Stimulated activated CD8-positive, alpha-beta memory T cell treated with anti-CD3 and anti-CD28 coated beads, Interleukin-4, amount 100 ng/mL, for 24 hours (primary cell): ENCODE measurements at regions not wholly inside any gene's neighbourhood (a gene's known extent, or its start where the extent isn't known, plus 50 kb on each side); places are given as distances from the start of the nearest gene placed in this dataset.

ENCODE experiments used
- DNase-seq: peaks from one replicate; pipeline ENCODE4 v3.0.0-alpha.2; 2020; ENCODE audit warnings: low read depth

GRCh38 chr10:78395162-78395561 is 361.5 kb downstream of the RPS24 start:
- DNase-seq = no peak

- no peak for DNase-seq
These were observed 363.1 kb downstream of the RPS24 start for GRCh38 chr10:78396754-78397153.

DNA sequence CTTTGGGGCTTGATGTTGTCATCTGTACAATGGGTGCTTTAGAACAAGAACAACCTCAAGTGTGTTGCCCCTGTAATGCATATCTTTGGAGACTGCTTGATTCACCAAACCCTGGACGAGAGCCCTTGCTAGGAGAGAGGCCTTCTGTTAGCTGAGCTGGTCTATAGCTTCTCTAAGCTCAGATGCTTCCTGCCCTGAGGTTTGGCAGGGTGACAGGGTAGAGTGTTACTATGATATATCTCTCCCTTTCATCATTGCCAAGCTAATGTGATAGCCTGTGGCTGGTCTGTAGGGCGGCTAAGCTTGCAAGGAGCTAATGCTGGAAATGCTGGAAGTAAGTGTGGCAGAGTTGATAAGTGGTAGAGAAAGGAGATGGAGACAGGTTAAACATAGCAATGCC is 364.1 kb downstream of the RPS24 start:
- no peak for DNase-seq

DNA sequence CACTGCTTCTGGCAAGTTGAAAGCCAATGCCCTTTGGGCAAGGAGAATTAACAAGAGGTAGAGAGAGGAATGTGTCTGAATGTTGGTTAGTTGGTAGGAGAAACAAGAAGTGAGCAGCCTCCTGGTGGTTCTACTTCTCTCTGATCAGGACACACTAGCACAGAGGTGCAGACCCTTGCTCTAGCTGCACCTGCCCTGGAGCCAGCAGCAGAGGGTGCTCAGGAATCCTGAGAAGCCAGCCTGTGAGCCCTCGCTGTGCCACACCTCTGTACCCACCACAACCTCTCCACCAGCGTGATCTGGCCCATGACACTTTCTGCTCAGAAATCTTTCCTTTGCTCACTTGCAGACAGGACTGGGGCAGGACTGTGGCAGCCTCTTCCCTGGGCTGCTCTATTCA is 364.7 kb downstream of the RPS24 start:
- no peak for DNase-seq

- no peak for DNase-seq
These were observed 368.1 kb downstream of the RPS24 start for GRCh38 chr10:78401624-78402367.

DNA sequence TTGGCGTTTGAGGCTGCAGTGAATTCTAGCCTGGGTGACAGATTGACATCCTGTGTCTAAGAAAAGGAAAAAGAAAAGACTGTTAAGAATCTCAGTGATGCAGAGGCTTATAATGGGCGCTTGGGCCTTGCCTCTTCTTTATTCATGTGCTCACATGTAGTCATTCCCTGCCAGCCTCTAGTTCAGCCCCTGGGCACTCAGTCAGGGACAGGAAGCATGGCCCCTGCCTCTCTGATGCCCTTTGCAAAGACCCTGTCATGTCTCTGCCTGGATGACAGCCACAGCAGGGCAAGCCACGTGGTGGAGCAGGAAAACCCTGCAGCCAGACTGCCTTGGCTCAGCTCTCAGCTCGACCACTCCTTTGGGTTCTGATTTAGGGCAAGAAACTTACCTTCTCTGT is 368.9 kb downstream of the RPS24 start:
- DNase-seq = no peak

DNA sequence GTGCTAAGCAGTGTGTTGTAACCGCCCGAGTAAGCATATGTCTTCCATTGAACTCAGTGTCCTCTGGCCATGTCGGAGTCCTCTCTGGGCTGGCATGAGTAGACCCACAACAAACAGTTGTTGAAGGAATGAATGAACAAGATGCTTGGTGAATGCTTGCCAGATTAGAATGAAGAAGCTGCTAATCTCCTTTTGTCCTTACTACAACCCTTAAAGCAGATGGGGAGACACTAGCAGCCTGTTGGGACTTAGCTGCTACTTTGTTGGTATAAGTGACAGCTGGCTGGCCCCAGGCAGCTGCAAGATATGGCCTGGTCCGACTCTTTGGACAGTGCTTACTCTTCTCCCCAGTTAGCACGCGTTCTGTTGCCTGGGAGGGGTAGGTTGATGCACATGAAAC is 370.1 kb downstream of the RPS24 start:
- no peak for DNase-seq

DNA sequence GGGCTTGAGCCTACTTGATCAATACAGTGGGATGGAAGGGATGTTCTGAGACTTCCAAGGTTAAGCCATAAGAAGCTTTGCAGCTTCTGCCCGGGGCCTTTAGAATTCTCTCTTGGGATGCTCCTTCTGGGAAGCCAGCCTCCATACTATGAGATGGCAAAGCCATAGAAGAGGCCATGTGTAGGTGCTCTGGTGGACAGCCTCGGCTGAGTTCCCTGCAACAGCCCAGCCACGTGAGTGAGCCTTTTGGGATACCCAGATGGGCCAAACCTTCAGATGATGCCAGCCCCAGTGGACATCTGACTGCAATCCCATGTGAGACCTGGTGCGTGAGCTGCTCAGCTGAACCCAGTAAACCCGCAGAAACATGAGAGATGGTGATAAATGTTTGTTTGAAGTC is 370.6 kb downstream of the RPS24 start:
- DNase-seq = no peak

- DNase-seq = no peak
These were observed 371.6 kb downstream of the RPS24 start for GRCh38 chr10:78405231-78405630.

DNA sequence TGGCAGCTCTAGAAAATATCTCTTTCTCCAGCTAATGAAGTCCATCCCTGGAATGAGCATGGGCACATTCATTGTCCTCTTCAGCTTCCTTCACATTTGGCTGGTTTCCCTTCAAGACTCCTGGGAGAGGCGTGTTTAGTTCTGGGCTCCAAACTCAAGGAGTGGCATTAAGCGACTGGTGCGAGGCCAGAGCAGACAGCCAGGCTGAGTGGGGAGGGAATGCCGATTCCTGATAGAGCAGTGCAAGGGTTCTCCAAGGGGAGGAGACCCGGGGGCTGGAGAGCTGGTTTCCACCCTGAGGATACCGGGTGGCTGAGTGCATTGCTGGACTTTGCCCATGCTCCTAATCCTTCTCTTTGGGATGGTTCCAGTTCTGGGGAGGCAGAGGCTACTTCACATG is 372.1 kb downstream of the RPS24 start:
- DNase-seq = no peak

DNA sequence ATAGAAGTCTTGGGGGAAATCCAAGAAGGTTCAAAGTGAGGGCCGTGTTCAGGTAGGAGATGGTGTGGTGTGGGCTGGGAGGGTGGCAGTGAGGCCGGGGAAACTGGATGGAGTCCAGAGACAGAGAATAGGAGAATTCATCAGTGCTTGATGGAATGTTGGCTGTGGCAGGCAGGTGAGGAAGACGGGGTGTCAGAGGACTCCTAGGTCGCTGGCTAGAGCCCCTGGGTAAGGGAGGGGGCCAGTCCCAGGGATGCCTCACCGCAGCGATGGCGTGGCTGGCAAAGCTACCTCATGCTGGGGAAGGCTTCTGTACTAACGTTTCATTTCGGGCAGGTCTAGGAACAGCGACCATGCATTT is 373.0 kb downstream of the RPS24 start:
- no peak for DNase-seq

- DNase-seq = peak; percentile 49
These were observed 373.5 kb downstream of the RPS24 start for GRCh38 chr10:78407009-78407711.

DNA sequence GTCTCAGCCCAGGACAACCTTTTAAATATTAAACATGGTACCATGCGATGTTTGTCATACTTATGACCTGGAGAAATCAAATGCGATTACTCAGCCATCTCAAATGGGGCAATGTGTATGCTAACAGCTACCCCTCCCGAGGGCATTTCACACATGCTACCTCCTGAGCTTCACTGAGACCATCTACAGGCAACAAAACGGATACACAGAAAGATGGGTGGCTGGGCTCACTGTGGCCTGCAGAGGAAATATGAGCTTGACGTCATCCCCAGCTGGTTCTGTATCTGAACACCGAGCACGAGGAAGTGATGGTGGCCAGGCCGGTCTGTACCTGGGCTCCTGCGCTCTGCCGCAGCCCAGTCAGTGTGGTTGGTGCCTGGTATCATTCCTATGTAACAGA is 374.3 kb downstream of the RPS24 start:
- no peak for DNase-seq

- DNase-seq = no peak
These were observed 375.2 kb downstream of the RPS24 start for GRCh38 chr10:78408671-78409472.

- no peak for DNase-seq
These were observed 376.6 kb downstream of the RPS24 start for GRCh38 chr10:78410046-78410965.

GRCh38 chr10:78411716-78412115 is 378.1 kb downstream of the RPS24 start:
- no peak for DNase-seq

- no peak for DNase-seq
These were observed 378.9 kb downstream of the RPS24 start for GRCh38 chr10:78412605-78413004.

GRCh38 chr10:78413076-78414055 is 379.7 kb downstream of the RPS24 start:
- DNase-seq = no peak

GRCh38 chr10:78414380-78414779 is 380.7 kb downstream of the RPS24 start:
- no peak for DNase-seq

- no peak for DNase-seq
These were observed 381.4 kb downstream of the RPS24 start for GRCh38 chr10:78415111-78415510.
